Loucy (cell line): ENCODE measurements at regions not wholly inside any gene's neighbourhood (a gene's known extent, or its start where the extent isn't known, plus 50 kb on each side); places are given as distances from the start of the nearest gene placed in this dataset.
"Not testable (repeated sequence)": the region's sequence is repeated elsewhere in the genome, so short reads cannot be mapped to it uniquely, and the experiment has no call there.

Experiments used
- H2AFZ ChIP-seq: fragments of 200-600 bp; sonication (generic); 2 replicates; pipeline ENCODE4 v1.6.0; 2016; ENCODE audit warnings: antibody characterized with exemption, mild to moderate bottlenecking, low read length, moderate library complexity
- H3F3A ChIP-seq: fragments of 200-600 bp; 2 replicates; pipeline ENCODE4 v1.6.0; 2016; ENCODE audit warnings: antibody characterized with exemption, low read depth, mild to moderate bottlenecking
- H3K27me3 ChIP-seq: fragments of 200-600 bp; sonication (generic); 2 replicates; pipeline ENCODE4 v1.6.1; 2014; ENCODE audit warnings: low read length, mild to moderate bottlenecking; ENCODE audit not compliant: insufficient read depth, poor library complexity, severe bottlenecking
- H3K36me3 ChIP-seq: fragments of 200-600 bp; sonication (generic); 2 replicates; pipeline ENCODE4 v1.6.1; 2016; ENCODE audit warnings: low read length; ENCODE audit not compliant: insufficient read depth
- H3K4me1 ChIP-seq: fragments of 200-600 bp; sonication (generic); 2 replicates; pipeline ENCODE4 v1.5.1; 2014; ENCODE audit warnings: low read length, mild to moderate bottlenecking; ENCODE audit not compliant: insufficient read depth, poor library complexity, severe bottlenecking
- H3K4me2 ChIP-seq: fragments of 200-600 bp; sonication (generic); 2 replicates; pipeline ENCODE4 v1.6.0; 2014; ENCODE audit warnings: antibody characterized with exemption, low read length, low read depth, mild to moderate bottlenecking; ENCODE audit not compliant: poor library complexity, severe bottlenecking
- H3K4me3 ChIP-seq: fragments of 200-600 bp; sonication (generic); 2 replicates; pipeline ENCODE4 v1.5.1; 2014; ENCODE audit warnings: low read length, mild to moderate bottlenecking, mixed read lengths; ENCODE audit not compliant: poor library complexity, severe bottlenecking
- H3K79me2 ChIP-seq: fragments of 200-600 bp; sonication (generic); 2 replicates; pipeline ENCODE4 v1.6.1; 2014; ENCODE audit warnings: low read length; ENCODE audit not compliant: insufficient read depth
- H3K9ac ChIP-seq: fragments of 200-600 bp; sonication (generic); 2 replicates; pipeline ENCODE4 v1.6.0; 2014; ENCODE audit warnings: mild to moderate bottlenecking, low read depth, low read length, moderate library complexity; ENCODE audit not compliant: poor library complexity, severe bottlenecking
- H3K9me2 ChIP-seq: fragments of 200-600 bp; sonication (generic); replicated peaks from 2 replicates; pipeline ENCODE4 v1.6.1; 2016; ENCODE audit warnings: low read depth, low read length, mixed read lengths
- H3K9me3 ChIP-seq: fragments of 200-600 bp; sonication (generic); 2 replicates; pipeline ENCODE4 v1.6.1; 2014; ENCODE audit warnings: mild to moderate bottlenecking, antibody characterized with exemption, low read length, low read depth; ENCODE audit not compliant: insufficient read depth
- H4K20me1 ChIP-seq: fragments of 200-600 bp; sonication (generic); 2 replicates; pipeline ENCODE4 v1.6.0; 2014; ENCODE audit warnings: antibody characterized with exemption, low read length, mild to moderate bottlenecking; ENCODE audit not compliant: insufficient read depth, poor library complexity, severe bottlenecking
- EZH2phosphoT487 ChIP-seq: fragments of 200-600 bp; IDR thresholded peaks from 2 replicates; pipeline ENCODE4 v1.6.1; 2018; ENCODE audit warnings: antibody characterized with exemption, mild to moderate bottlenecking, moderate library complexity, borderline replicate concordance
- TF ChIP-seq, protein P1 (sequence below): fragments of 200-600 bp; sonication (generic); conservative IDR thresholded peaks from 2 replicates; pipeline ENCODE4 v1.5.1; 2014; ENCODE audit warnings: mild to moderate bottlenecking, antibody characterized with exemption, low read length

DNA sequence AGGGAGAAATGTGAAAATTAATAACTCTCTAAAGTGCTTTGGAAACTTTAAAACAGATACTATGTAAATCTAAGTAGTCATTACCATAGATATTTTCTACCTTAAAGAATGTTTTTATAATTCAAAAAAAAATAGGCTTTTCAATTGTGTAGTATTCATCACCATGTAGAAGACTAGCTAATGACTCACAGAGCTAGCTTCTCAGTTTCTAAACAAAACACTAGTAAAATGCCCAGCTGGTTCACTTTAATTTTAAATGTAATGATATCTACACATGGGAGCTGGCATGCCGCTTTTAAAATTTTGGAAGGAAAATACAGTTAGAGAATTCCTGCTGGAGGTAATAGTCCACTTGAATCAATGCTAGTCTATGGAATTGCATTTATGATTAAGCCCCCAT, 509.8 kb downstream of the CSNK1G3 start:
- Histone ChIP-seq H2AFZ (no peak overlapping the region), H3K27me3 (no peaks in the 10 kb centered on the region), H3F3A (no peaks in the 10 kb centered on the region), H3K4me2 (no peak overlapping the region), H3K36me3 (no peaks in the 10 kb centered on the region), H3K9ac (no peak overlapping the region), H3K9me3 (no peaks in the 10 kb centered on the region), H3K4me3 (no peak overlapping the region), H3K4me1 (no peaks in the 10 kb centered on the region), H3K9me2 (no peaks in the 10 kb centered on the region), H3K79me2 (no peaks in the 10 kb centered on the region), H4K20me1 (no peaks in the 10 kb centered on the region)
- no peak for TF ChIP-seq EZH2phosphoT487
- TF ChIP-seq, protein P1, sequence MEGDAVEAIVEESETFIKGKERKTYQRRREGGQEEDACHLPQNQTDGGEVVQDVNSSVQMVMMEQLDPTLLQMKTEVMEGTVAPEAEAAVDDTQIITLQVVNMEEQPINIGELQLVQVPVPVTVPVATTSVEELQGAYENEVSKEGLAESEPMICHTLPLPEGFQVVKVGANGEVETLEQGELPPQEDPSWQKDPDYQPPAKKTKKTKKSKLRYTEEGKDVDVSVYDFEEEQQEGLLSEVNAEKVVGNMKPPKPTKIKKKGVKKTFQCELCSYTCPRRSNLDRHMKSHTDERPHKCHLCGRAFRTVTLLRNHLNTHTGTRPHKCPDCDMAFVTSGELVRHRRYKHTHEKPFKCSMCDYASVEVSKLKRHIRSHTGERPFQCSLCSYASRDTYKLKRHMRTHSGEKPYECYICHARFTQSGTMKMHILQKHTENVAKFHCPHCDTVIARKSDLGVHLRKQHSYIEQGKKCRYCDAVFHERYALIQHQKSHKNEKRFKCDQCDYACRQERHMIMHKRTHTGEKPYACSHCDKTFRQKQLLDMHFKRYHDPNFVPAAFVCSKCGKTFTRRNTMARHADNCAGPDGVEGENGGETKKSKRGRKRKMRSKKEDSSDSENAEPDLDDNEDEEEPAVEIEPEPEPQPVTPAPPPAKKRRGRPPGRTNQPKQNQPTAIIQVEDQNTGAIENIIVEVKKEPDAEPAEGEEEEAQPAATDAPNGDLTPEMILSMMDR: no peak

DNA sequence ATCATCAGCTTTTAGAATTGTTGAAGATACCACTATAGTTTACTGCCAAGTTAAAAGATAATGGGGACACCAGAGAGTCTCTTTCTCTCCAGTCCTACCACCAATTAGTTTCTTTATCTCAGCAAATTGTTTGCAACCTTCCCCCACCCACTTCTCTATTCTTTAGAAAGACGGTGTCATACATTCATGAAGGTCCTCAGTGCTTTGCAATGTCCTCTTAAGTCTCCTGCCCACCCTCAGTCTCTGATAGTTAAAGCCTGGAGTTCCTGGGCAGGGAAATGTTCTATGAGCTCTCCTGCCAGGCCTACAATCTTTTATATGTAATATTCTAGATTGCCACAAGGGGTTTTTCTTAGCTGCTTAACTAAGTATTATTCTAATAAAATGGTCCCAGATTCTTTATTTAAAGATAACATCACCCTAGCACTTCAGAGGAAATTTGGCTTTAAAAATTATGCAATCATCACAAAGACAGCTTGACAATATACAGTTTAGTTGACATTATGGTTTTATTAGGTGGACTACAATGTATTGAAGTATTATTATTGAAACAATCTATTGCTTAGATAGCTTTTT, 509.2 kb downstream of the CSNK1G3 start:
- Histone ChIP-seq H2AFZ (no peak overlapping the region), H3K4me3 (no peak overlapping the region), H4K20me1 (no peaks in the 10 kb centered on the region), H3K9ac (no peak overlapping the region), H3K36me3 (no peaks in the 10 kb centered on the region), H3K4me1 (no peaks in the 10 kb centered on the region), H3K9me3 (no peaks in the 10 kb centered on the region), H3K9me2 (no peaks in the 10 kb centered on the region), H3K79me2 (no peaks in the 10 kb centered on the region), H3K27me3 (no peaks in the 10 kb centered on the region), H3K4me2 (no peak overlapping the region), H3F3A (no peaks in the 10 kb centered on the region)
- TF ChIP-seq EZH2phosphoT487: no peak

DNA sequence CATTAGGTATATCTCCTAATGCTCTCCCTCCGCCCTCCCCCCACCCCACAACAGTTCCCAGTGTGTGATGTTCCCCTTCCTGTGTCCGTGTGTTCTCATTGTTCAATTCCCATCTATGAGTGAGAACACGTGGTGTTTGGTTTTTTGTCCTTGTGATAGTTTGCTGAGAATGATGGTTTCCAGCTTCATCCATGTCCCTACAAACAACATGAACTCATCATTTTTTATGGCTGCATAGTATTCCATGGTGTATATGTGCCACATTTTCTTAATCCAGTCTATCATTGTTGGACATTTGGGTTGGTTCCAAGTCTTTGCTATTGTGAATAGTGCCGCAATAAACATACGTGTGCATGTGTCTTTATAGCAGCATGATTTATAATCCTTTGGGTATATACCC, 505.3 kb downstream of the CSNK1G3 start:
- H3K79me2 ChIP-seq, H3K4me2 ChIP-seq, H3K9me2 ChIP-seq, H3K9me3 ChIP-seq, H4K20me1 ChIP-seq, H3K9ac ChIP-seq, H3K4me3 ChIP-seq, H3F3A ChIP-seq, H2AFZ ChIP-seq, H3K27me3 ChIP-seq, H3K4me1 ChIP-seq, H3K36me3 ChIP-seq: not testable (repeated sequence)

- Histone ChIP-seq H3K4me2 (no peak overlapping the region), H3K9ac (no peak overlapping the region), H3F3A (no peaks in the 10 kb centered on the region), H3K9me3 (0 out of 2 replicates have a peak, but pooled peaks cover 3% of the 10 kb centered on the region), H3K4me3 (no peak overlapping the region), H3K36me3 (no peaks in the 10 kb centered on the region), H3K9me2 (no peaks in the 10 kb centered on the region), H3K79me2 (no peaks in the 10 kb centered on the region), H3K4me1 (no peaks in the 10 kb centered on the region), H2AFZ (no peak overlapping the region), H3K27me3 (no peaks in the 10 kb centered on the region), H4K20me1 (no peaks in the 10 kb centered on the region)
- TF ChIP-seq, protein P1: no peak
- no peak for TF ChIP-seq EZH2phosphoT487
Observed at GRCh38 chr5:124007675-124008398, 495.9 kb downstream of the CSNK1G3 start.
